Retinal pigment epithelial cell (primary cell): ENCODE measurements at regions not wholly inside any gene's neighbourhood (a gene's known extent, or its start where the extent isn't known, plus 50 kb on each side); places are given as distances from the start of the nearest gene placed in this dataset.

Experiments
- DNase-seq: peaks from one replicate; pipeline ENCODE4 v3.0.0-alpha.2; 2010; ENCODE audit warnings: low read depth
- H3K4me3 ChIP-seq: 2 replicates; pipeline ENCODE4 v1.5.1; 2011; ENCODE audit warnings: mild to moderate bottlenecking, low read length, control low read depth, moderate library complexity
- TF ChIP-seq, protein P1 (sequence below): conservative IDR thresholded peaks from 2 replicates; pipeline ENCODE4 v1.5.1; 2011; ENCODE audit warnings: low read depth, low read length, control low read depth, inconsistent platforms

DNA sequence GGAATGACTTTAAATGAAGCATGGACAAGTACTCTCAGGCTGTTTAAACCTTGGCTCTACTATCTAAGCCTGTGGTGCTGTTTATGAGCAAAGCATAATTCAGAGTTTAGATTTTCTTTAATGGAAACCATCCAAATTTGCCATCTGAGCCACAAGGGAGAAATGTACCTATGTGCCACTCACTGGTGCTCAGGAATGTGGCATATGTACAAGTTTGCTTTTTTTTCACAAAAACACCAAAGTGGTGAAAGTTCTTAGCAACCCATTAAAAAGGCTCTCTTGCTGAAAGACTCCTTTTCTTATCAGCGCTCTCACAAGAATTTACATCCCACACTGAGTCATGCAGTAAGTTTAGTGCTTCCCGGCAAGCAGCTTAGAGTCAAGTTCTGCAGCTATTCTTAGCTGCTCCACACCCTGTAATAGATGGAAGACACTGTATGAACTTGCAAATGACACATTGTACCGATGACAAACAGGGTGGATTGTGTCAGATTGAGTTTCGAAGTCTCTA, 57.3 kb upstream of the MLIP start:
- peak; percentile 99 for DNase-seq
- H3K4me3 ChIP-seq = peak overlapping the region; percentile 16
- TF ChIP-seq, protein P1, sequence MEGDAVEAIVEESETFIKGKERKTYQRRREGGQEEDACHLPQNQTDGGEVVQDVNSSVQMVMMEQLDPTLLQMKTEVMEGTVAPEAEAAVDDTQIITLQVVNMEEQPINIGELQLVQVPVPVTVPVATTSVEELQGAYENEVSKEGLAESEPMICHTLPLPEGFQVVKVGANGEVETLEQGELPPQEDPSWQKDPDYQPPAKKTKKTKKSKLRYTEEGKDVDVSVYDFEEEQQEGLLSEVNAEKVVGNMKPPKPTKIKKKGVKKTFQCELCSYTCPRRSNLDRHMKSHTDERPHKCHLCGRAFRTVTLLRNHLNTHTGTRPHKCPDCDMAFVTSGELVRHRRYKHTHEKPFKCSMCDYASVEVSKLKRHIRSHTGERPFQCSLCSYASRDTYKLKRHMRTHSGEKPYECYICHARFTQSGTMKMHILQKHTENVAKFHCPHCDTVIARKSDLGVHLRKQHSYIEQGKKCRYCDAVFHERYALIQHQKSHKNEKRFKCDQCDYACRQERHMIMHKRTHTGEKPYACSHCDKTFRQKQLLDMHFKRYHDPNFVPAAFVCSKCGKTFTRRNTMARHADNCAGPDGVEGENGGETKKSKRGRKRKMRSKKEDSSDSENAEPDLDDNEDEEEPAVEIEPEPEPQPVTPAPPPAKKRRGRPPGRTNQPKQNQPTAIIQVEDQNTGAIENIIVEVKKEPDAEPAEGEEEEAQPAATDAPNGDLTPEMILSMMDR = no peak

DNA sequence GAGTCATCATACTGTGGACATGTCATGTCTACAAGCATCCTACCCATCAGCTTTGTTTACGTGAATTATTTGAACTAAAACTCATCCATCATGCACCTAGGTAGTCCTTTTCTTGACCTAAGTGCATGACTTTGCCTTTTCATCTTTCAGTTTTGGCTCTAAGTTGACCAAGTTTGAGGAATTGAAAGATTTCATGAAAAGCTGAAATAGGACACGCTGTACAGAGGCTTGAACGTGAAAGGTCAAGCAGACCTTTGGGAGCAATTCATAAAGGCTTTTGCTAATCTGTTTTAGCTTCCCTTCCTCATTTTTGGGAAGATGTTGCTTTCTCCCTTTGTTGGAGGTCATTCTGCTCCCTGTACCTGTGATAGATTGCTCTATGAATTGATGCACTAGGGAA, 55.1 kb upstream of the MLIP start:
- TF ChIP-seq, protein P1 = no peak
- DNase-seq = no peak
- no peak overlapping the region for H3K4me3 ChIP-seq

DNA sequence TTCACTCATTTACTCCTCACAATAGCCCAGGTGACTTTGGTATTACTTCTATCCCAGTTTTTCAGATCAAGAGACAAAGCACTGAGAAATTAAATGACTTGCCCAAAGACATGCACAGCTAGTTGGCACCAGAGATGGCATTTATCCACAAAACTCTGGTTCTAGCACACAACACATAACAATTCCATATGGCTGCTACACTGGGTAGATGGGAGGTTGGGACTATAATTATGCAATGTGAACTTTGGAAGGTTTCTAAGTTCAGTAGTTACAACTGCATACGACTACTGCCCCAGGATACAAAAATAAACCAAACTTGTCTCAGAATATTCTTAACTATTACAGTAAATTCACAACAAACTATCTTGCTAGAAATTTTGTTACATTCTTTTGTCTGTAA, 54.2 kb upstream of the MLIP start:
- TF ChIP-seq, protein P1 = no peak
- H3K4me3 ChIP-seq = no peak overlapping the region
- no peak for DNase-seq

DNA sequence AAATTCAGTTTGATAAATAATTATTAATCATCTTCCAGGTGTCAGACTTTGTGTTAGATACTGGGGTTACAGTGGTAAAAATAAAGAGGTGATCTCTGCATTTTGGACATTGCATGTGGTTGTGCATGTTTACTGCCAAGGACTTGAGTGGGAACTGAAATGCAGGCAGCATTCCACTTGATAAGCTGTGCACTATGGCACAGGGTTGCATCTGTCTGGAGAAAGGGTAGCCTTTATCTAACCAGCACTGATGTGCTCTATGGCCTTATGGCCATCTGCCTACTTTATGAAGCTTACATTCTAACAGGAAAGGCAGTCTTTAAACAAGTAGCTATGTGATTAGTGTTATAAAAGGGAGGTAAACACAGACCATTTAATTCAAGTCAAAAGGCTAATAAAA, 53.0 kb upstream of the MLIP start:
- no peak for DNase-seq
- H3K4me3 ChIP-seq = no peak overlapping the region
- TF ChIP-seq, protein P1 = no peak

DNA sequence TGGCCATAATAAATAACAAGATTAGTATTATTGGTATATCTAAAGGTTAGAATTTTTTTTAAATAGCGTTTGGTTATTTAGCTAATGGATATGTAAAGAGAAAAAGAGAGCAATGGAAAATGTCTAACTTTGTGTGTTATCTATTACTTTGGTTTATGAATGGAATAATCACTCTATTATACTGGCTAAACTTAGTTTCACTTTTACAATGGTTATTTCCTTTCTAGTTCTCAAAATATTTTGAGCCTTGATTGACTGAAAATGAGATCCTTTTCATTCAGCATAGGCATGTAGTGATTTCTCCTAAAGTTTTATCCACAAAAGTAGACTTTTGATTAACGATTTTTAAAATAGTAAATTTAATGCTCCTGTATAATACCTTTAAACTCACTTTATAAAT, 51.6 kb upstream of the MLIP start:
- TF ChIP-seq, protein P1 = no peak
- DNase-seq = no peak
- H3K4me3 ChIP-seq = no peak overlapping the region

DNA sequence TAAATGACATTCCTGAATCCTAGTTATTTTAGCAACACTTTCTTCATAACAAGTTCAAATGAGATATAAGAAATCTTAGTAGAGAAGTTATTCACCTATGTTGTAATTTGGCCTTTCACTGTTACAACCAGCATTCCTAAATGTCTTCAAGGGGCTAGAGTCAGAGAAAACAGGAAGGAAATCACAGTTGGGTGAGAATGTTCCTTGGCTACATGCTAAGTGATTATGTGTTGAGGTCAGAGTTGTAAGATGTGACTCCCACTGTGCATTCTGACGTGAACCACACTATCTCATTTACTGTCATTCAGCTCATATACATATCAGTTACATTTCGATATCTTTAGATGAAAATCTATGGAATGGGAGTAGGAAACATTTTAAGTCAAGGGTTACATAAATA, 51.0 kb upstream of the MLIP start:
- TF ChIP-seq, protein P1 = no peak
- DNase-seq = peak; percentile 34
- H3K4me3 ChIP-seq = no peak overlapping the region
